ENCODE measurements at regions not wholly inside any gene's neighbourhood (a gene's known extent, or its start where the extent isn't known, plus 50 kb on each side); places are given as distances from the start of the nearest gene placed in this dataset.

GRCh38 chr7:116101704-116102103, 71.1 kb upstream of the TFEC start:
- ATAC-seq = no peak
- no peaks in the 10 kb centered on the region for H3K36me3 ChIP-seq (ENCODE audit: low read depth)
- H3K9me3 ChIP-seq = no peaks in the 10 kb centered on the region
- no peak overlapping the region for H3K4me3 ChIP-seq
- no peak for DNase-seq
- no peaks in the 10 kb centered on the region for H3K4me1 ChIP-seq (ENCODE audit: low read depth)
- intact Hi-C loops (cut with DNase I, micrococcal nuclease) = no loop called here
- no peak for TF ChIP-seq CTCF (IDR thresholded peaks at IDR 0.05)

GRCh38 chr7:116111475-116111874, 80.9 kb upstream of the TFEC start:
- H3K36me3 ChIP-seq (ENCODE audit: low read depth) = no peaks in the 10 kb centered on the region
- intact Hi-C loops (cut with DNase I, micrococcal nuclease) = no loop called here
- DNase-seq (no peak), ATAC-seq (no peak)
- H3K4me1 ChIP-seq (ENCODE audit: low read depth) = no peaks in the 10 kb centered on the region
- no peak overlapping the region for H3K4me3 ChIP-seq
- H3K9me3 ChIP-seq = no peaks in the 10 kb centered on the region
- TF ChIP-seq CTCF (IDR thresholded peaks at IDR 0.05) = no peak

GRCh38 chr7:116113310-116113709, 82.7 kb upstream of the TFEC start:
- Histone ChIP-seq H3K4me3 (no peak overlapping the region), H3K4me1 (ENCODE audit: low read depth) (no peaks in the 10 kb centered on the region), H3K9me3 (no peaks in the 10 kb centered on the region), H3K36me3 (ENCODE audit: low read depth) (no peaks in the 10 kb centered on the region)
- TF ChIP-seq CTCF (IDR thresholded peaks at IDR 0.05) = no peak
- intact Hi-C loops (cut with DNase I, micrococcal nuclease) = no loop called here
- DNase-seq (no peak), ATAC-seq (no peak)

GRCh38 chr7:116120839-116121238, 89.5 kb upstream of the TES start:
- ATAC-seq = no peak
- no peak for DNase-seq
- no peaks in the 10 kb centered on the region for H3K9me3 ChIP-seq
- no peaks in the 10 kb centered on the region for H3K4me1 ChIP-seq (ENCODE audit: low read depth)
- no peaks in the 10 kb centered on the region for H3K36me3 ChIP-seq (ENCODE audit: low read depth)
- no peak overlapping the region for H3K4me3 ChIP-seq
- intact Hi-C loops (cut with DNase I, micrococcal nuclease) = no loop called here
- no peak for TF ChIP-seq CTCF (IDR thresholded peaks at IDR 0.05)

- no peak for ATAC-seq
Measured at GRCh38 chr7:116122972-116123595, 87.3 kb upstream of the TES start.

More at GRCh38 chr7:116122972-116123595, 87.3 kb upstream of the TES start:
- peak in 1 of 3 donors; percentile 8 for DNase-seq
- intact Hi-C loops (cut with DNase I, micrococcal nuclease) = no loop called here
- Histone ChIP-seq H3K36me3 (ENCODE audit: low read depth) (no peaks in the 10 kb centered on the region), H3K4me1 (ENCODE audit: low read depth) (no peaks in the 10 kb centered on the region), H3K9me3 (peaks cover 2% of the 10 kb centered on the region), H3K4me3 (no peak overlapping the region)
- no peak for TF ChIP-seq CTCF (IDR thresholded peaks at IDR 0.05)

Data from mucosa of descending colon (tissue), 3 donors.